Peyer's patch (tissue), 4 donors: ENCODE measurements at regions not wholly inside any gene's neighbourhood (a gene's known extent, or its start where the extent isn't known, plus 50 kb on each side); places are given as distances from the start of the nearest gene placed in this dataset.

Source experiments
- POLR2A ChIP-seq, 2 donors: fragments of 450-650 bp; IDR thresholded peaks; one replicate each; pipeline ENCODE4 v1.5.1; 2017; ENCODE audit warnings: antibody characterized with exemption in 2 of 2, mild to moderate bottlenecking in 2 of 2, moderate library complexity in 2 of 2
- TF ChIP-seq, protein P1 (sequence below), 6 experiments: fragments of 450-650 bp in 4 of 6; fragments of 200-600 bp in 2 of 6; sonication (generic) in 1 of 6; IDR thresholded peaks; one replicate each; pipeline ENCODE4 v1.5.1; 2017 to 2019; ENCODE audit warnings: antibody characterized with exemption in 6 of 6, mild to moderate bottlenecking in 3 of 6, moderate library complexity in 1 of 6

DNA sequence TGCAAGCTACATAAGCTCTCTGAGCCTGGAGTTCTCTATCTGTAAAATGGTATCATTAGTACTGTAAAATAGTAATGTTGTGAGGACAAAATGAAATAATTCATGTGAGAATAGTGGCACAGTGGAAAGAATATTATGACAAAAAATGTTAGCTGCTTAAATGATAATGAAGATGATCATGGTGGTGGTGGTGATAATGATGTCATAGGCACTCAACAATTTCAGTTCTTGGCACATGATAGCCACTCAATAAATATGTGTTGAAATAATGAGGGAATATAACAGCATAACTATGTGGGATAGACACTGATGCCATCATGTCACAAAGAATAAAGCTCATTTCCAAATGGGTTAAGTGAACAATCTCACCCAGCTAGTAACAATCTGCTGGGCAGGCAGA lies 736.3 kb downstream of the EFNB2 start:
- TF ChIP-seq, protein P1, sequence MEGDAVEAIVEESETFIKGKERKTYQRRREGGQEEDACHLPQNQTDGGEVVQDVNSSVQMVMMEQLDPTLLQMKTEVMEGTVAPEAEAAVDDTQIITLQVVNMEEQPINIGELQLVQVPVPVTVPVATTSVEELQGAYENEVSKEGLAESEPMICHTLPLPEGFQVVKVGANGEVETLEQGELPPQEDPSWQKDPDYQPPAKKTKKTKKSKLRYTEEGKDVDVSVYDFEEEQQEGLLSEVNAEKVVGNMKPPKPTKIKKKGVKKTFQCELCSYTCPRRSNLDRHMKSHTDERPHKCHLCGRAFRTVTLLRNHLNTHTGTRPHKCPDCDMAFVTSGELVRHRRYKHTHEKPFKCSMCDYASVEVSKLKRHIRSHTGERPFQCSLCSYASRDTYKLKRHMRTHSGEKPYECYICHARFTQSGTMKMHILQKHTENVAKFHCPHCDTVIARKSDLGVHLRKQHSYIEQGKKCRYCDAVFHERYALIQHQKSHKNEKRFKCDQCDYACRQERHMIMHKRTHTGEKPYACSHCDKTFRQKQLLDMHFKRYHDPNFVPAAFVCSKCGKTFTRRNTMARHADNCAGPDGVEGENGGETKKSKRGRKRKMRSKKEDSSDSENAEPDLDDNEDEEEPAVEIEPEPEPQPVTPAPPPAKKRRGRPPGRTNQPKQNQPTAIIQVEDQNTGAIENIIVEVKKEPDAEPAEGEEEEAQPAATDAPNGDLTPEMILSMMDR (IDR thresholded peaks at IDR 0.05) = no peak
- TF ChIP-seq POLR2A (IDR thresholded peaks at IDR 0.05) = no peak
